ENCODE measurements at regions not wholly inside any gene's neighbourhood (a gene's known extent, or its start where the extent isn't known, plus 50 kb on each side); places are given as distances from the start of the nearest gene placed in this dataset.

- no peak overlapping the region for H3K27ac ChIP-seq
- TF ChIP-seq CTCF (IDR thresholded peaks at IDR 0.05) (no peak), ZFX (IDR thresholded peaks at IDR 0.05; ENCODE audit: borderline replicate concordance) (no peak)
These were observed 155.3 kb upstream of the PKN2 start for GRCh38 chr1:88528792-88529191.

GRCh38 chr1:88529581-88529980 lies 154.5 kb upstream of the PKN2 start:
- TF ChIP-seq CTCF (IDR thresholded peaks at IDR 0.05) (no peak), ZFX (IDR thresholded peaks at IDR 0.05; ENCODE audit: borderline replicate concordance) (no peak)

GRCh38 chr1:88530246-88530645 lies 153.8 kb upstream of the PKN2 start:
- no peak overlapping the region for H3K27ac ChIP-seq
- TF ChIP-seq ZFX (IDR thresholded peaks at IDR 0.05; ENCODE audit: borderline replicate concordance) (no peak), CTCF (IDR thresholded peaks at IDR 0.05) (no peak)

More at GRCh38 chr1:88529581-88529980, 154.5 kb upstream of the PKN2 start:
- H3K27ac ChIP-seq, result no peak overlapping the region

GRCh38 chr1:88537787-88538186 lies 146.3 kb upstream of the PKN2 start:
- no peak for TF ChIP-seq ZFX (IDR thresholded peaks at IDR 0.05; ENCODE audit: borderline replicate concordance)
- TF ChIP-seq CTCF (IDR thresholded peaks at IDR 0.05), result no peak
- H3K27ac ChIP-seq, result no peak overlapping the region

- no peak for TF ChIP-seq ZFX (IDR thresholded peaks at IDR 0.05; ENCODE audit: borderline replicate concordance)
- no peak for TF ChIP-seq CTCF (IDR thresholded peaks at IDR 0.05)
- H3K27ac ChIP-seq, result no peak overlapping the region
These were observed 145.7 kb upstream of the PKN2 start for GRCh38 chr1:88538222-88538899.

- no peak overlapping the region for H3K27ac ChIP-seq
- TF ChIP-seq ZFX (IDR thresholded peaks at IDR 0.05; ENCODE audit: borderline replicate concordance) (no peak), CTCF (IDR thresholded peaks at IDR 0.05) (no peak)
These were observed 143.8 kb upstream of the PKN2 start for GRCh38 chr1:88540255-88540654.

- no peak for TF ChIP-seq CTCF (IDR thresholded peaks at IDR 0.05)
- no peak for TF ChIP-seq ZFX (IDR thresholded peaks at IDR 0.05; ENCODE audit: borderline replicate concordance)
- H3K27ac ChIP-seq, result no peak overlapping the region
These were observed 142.5 kb upstream of the PKN2 start for GRCh38 chr1:88541596-88541995.
